ENCODE measurements at regions not wholly inside any gene's neighbourhood (a gene's known extent, or its start where the extent isn't known, plus 50 kb on each side); places are given as distances from the start of the nearest gene placed in this dataset.

GRCh38 chr4:129561886-129562671 lies 466.1 kb downstream of the C4orf33 start:
- no peaks in the 10 kb centered on the region for H3K36me3 ChIP-seq (ENCODE audit: insufficient read depth, low read length)
- H3K4me3 ChIP-seq (ENCODE audit: low read length): no peak overlapping the region
- H3K9ac ChIP-seq (ENCODE audit: low read depth, low read length): no peak overlapping the region
- no peaks in the 10 kb centered on the region for H3K4me1 ChIP-seq (ENCODE audit: control insufficient read depth, insufficient read depth, low read length)
- no peak overlapping the region for H3K4me2 ChIP-seq (ENCODE audit: low read length)
- no peaks in the 10 kb centered on the region for H3K27me3 ChIP-seq (ENCODE audit: control insufficient read depth, insufficient read depth, low read length)
- H3K9me3 ChIP-seq (replicated peaks; ENCODE audit: low read length): no peaks in the 10 kb centered on the region

GRCh38 chr4:129565214-129565613 lies 469.3 kb downstream of the C4orf33 start:
- no peaks in the 10 kb centered on the region for H3K27me3 ChIP-seq (ENCODE audit: control insufficient read depth, insufficient read depth, low read length)
- H3K9ac ChIP-seq (ENCODE audit: low read depth, low read length): no peak overlapping the region
- no peaks in the 10 kb centered on the region for H3K36me3 ChIP-seq (ENCODE audit: insufficient read depth, low read length)
- no peak overlapping the region for H3K4me2 ChIP-seq (ENCODE audit: low read length)
- H3K9me3 ChIP-seq (replicated peaks; ENCODE audit: low read length): no peaks in the 10 kb centered on the region
- no peak overlapping the region for H3K4me3 ChIP-seq (ENCODE audit: low read length)
- H3K4me1 ChIP-seq (ENCODE audit: control insufficient read depth, insufficient read depth, low read length): no peaks in the 10 kb centered on the region

- Histone ChIP-seq H3K4me1 (ENCODE audit: control insufficient read depth, insufficient read depth, low read length) (no peaks in the 10 kb centered on the region), H3K4me3 (ENCODE audit: low read length) (no peak overlapping the region), H3K36me3 (ENCODE audit: insufficient read depth, low read length) (no peaks in the 10 kb centered on the region), H3K9ac (ENCODE audit: low read depth, low read length) (no peak overlapping the region), H3K9me3 (replicated peaks; ENCODE audit: low read length) (no peaks in the 10 kb centered on the region), H3K27me3 (ENCODE audit: control insufficient read depth, insufficient read depth, low read length) (no peaks in the 10 kb centered on the region), H3K4me2 (ENCODE audit: low read length) (no peak overlapping the region)
These were observed 474.4 kb downstream of the C4orf33 start for GRCh38 chr4:129570326-129570725.

- Histone ChIP-seq H3K9ac (ENCODE audit: low read depth, low read length) (no peak overlapping the region), H3K9me3 (replicated peaks; ENCODE audit: low read length) (no peaks in the 10 kb centered on the region), H3K27me3 (ENCODE audit: control insufficient read depth, insufficient read depth, low read length) (no peaks in the 10 kb centered on the region), H3K4me1 (ENCODE audit: control insufficient read depth, insufficient read depth, low read length) (no peaks in the 10 kb centered on the region), H3K36me3 (ENCODE audit: insufficient read depth, low read length) (no peaks in the 10 kb centered on the region), H3K4me3 (ENCODE audit: low read length) (no peak overlapping the region), H3K4me2 (ENCODE audit: low read length) (no peak overlapping the region)
These were observed 482.4 kb downstream of the C4orf33 start for GRCh38 chr4:129578336-129578735.

- H3K4me2 ChIP-seq (ENCODE audit: low read length): no peak overlapping the region
- H3K9ac ChIP-seq (ENCODE audit: low read depth, low read length): no peak overlapping the region
- no peaks in the 10 kb centered on the region for H3K4me1 ChIP-seq (ENCODE audit: control insufficient read depth, insufficient read depth, low read length)
- H3K27me3 ChIP-seq (ENCODE audit: control insufficient read depth, insufficient read depth, low read length): no peaks in the 10 kb centered on the region
- no peaks in the 10 kb centered on the region for H3K36me3 ChIP-seq (ENCODE audit: insufficient read depth, low read length)
- H3K4me3 ChIP-seq (ENCODE audit: low read length): no peak overlapping the region
- H3K9me3 ChIP-seq (replicated peaks; ENCODE audit: low read length): no peaks in the 10 kb centered on the region
These were observed 485.4 kb downstream of the C4orf33 start for GRCh38 chr4:129581305-129581704.

- Histone ChIP-seq H3K9me3 (replicated peaks; ENCODE audit: low read length) (no peaks in the 10 kb centered on the region), H3K4me1 (ENCODE audit: control insufficient read depth, insufficient read depth, low read length) (no peaks in the 10 kb centered on the region), H3K9ac (ENCODE audit: low read depth, low read length) (no peak overlapping the region), H3K27me3 (ENCODE audit: control insufficient read depth, insufficient read depth, low read length) (no peaks in the 10 kb centered on the region), H3K36me3 (ENCODE audit: insufficient read depth, low read length) (no peaks in the 10 kb centered on the region), H3K4me3 (ENCODE audit: low read length) (no peak overlapping the region), H3K4me2 (ENCODE audit: low read length) (no peak overlapping the region)
These were observed 487.9 kb downstream of the C4orf33 start for GRCh38 chr4:129583868-129584267.

GRCh38 chr4:129598582-129598981 lies 502.6 kb downstream of the C4orf33 start:
- no peaks in the 10 kb centered on the region for H3K9me3 ChIP-seq (replicated peaks; ENCODE audit: low read length)
- no peak overlapping the region for H3K4me2 ChIP-seq (ENCODE audit: low read length)
- no peaks in the 10 kb centered on the region for H3K4me1 ChIP-seq (ENCODE audit: control insufficient read depth, insufficient read depth, low read length)
- no peak overlapping the region for H3K9ac ChIP-seq (ENCODE audit: low read depth, low read length)
- H3K27me3 ChIP-seq (ENCODE audit: control insufficient read depth, insufficient read depth, low read length): no peaks in the 10 kb centered on the region
- H3K36me3 ChIP-seq (ENCODE audit: insufficient read depth, low read length): no peaks in the 10 kb centered on the region
- H3K4me3 ChIP-seq (ENCODE audit: low read length): no peak overlapping the region

GRCh38 chr4:129600898-129601297 lies 504.9 kb downstream of the C4orf33 start:
- no peaks in the 10 kb centered on the region for H3K27me3 ChIP-seq (ENCODE audit: control insufficient read depth, insufficient read depth, low read length)
- no peak overlapping the region for H3K4me2 ChIP-seq (ENCODE audit: low read length)
- H3K4me1 ChIP-seq (ENCODE audit: control insufficient read depth, insufficient read depth, low read length): no peaks in the 10 kb centered on the region
- no peak overlapping the region for H3K9ac ChIP-seq (ENCODE audit: low read depth, low read length)
- H3K36me3 ChIP-seq (ENCODE audit: insufficient read depth, low read length): no peaks in the 10 kb centered on the region
- H3K4me3 ChIP-seq (ENCODE audit: low read length): no peak overlapping the region
- H3K9me3 ChIP-seq (replicated peaks; ENCODE audit: low read length): no peaks in the 10 kb centered on the region

GRCh38 chr4:129602447-129602846 lies 506.5 kb downstream of the C4orf33 start:
- no peaks in the 10 kb centered on the region for H3K36me3 ChIP-seq (ENCODE audit: insufficient read depth, low read length)
- no peaks in the 10 kb centered on the region for H3K4me1 ChIP-seq (ENCODE audit: control insufficient read depth, insufficient read depth, low read length)
- no peak overlapping the region for H3K4me2 ChIP-seq (ENCODE audit: low read length)
- H3K9me3 ChIP-seq (replicated peaks; ENCODE audit: low read length): no peaks in the 10 kb centered on the region
- no peaks in the 10 kb centered on the region for H3K27me3 ChIP-seq (ENCODE audit: control insufficient read depth, insufficient read depth, low read length)
- no peak overlapping the region for H3K9ac ChIP-seq (ENCODE audit: low read depth, low read length)
- no peak overlapping the region for H3K4me3 ChIP-seq (ENCODE audit: low read length)

- Histone ChIP-seq H3K4me1 (ENCODE audit: control insufficient read depth, insufficient read depth, low read length) (no peaks in the 10 kb centered on the region), H3K9me3 (replicated peaks; ENCODE audit: low read length) (no peaks in the 10 kb centered on the region), H3K4me2 (ENCODE audit: low read length) (no peak overlapping the region), H3K4me3 (ENCODE audit: low read length) (no peak overlapping the region), H3K9ac (ENCODE audit: low read depth, low read length) (no peak overlapping the region), H3K36me3 (ENCODE audit: insufficient read depth, low read length) (no peaks in the 10 kb centered on the region), H3K27me3 (ENCODE audit: control insufficient read depth, insufficient read depth, low read length) (no peaks in the 10 kb centered on the region)
These were observed 507.4 kb downstream of the C4orf33 start for GRCh38 chr4:129603241-129603931.

GRCh38 chr4:129604632-129605255 lies 508.8 kb downstream of the C4orf33 start:
- no peaks in the 10 kb centered on the region for H3K36me3 ChIP-seq (ENCODE audit: insufficient read depth, low read length)
- H3K4me3 ChIP-seq (ENCODE audit: low read length): no peak overlapping the region
- no peaks in the 10 kb centered on the region for H3K9me3 ChIP-seq (replicated peaks; ENCODE audit: low read length)
- H3K9ac ChIP-seq (ENCODE audit: low read depth, low read length): no peak overlapping the region
- no peaks in the 10 kb centered on the region for H3K4me1 ChIP-seq (ENCODE audit: control insufficient read depth, insufficient read depth, low read length)
- no peak overlapping the region for H3K4me2 ChIP-seq (ENCODE audit: low read length)
- H3K27me3 ChIP-seq (ENCODE audit: control insufficient read depth, insufficient read depth, low read length): no peaks in the 10 kb centered on the region
